Mucosa of descending colon (tissue), 3 donors: ENCODE measurements at regions not wholly inside any gene's neighbourhood (a gene's known extent, or its start where the extent isn't known, plus 50 kb on each side); places are given as distances from the start of the nearest gene placed in this dataset.

Experiments
- ATAC-seq: fragments of 200-7000 bp; cut with Tn5 transposase; one replicate; pipeline ENCODE4 v1.9.1; 2020; ENCODE audit warnings: mild to moderate bottlenecking, moderate library complexity
- DNase-seq, 3 donors: peaks; one replicate each; pipeline ENCODE4 v3.0.0-alpha.2; 2020
- H3K36me3 ChIP-seq: fragments of 200-600 bp; one replicate; pipeline ENCODE4 v1.8.0; 2021; ENCODE audit warnings: low read depth, mild to moderate bottlenecking
- H3K4me1 ChIP-seq: fragments of 200-600 bp; one replicate; pipeline ENCODE4 v1.8.0; 2021; ENCODE audit warnings: low read depth, mild to moderate bottlenecking
- H3K4me3 ChIP-seq: fragments of 200-600 bp; one replicate; pipeline ENCODE4 v1.8.0; 2021; ENCODE audit warnings: mild to moderate bottlenecking
- H3K9me3 ChIP-seq: fragments of 200-600 bp; one replicate; pipeline ENCODE4 v1.8.0; 2021; ENCODE audit warnings: mild to moderate bottlenecking
- CTCF ChIP-seq: fragments of 200-600 bp; IDR thresholded peaks from one replicate; pipeline ENCODE4 v1.8.0; 2022; ENCODE audit warnings: antibody characterized with exemption, mild to moderate bottlenecking
- intact Hi-C, 2 donors: fragments of 100-400 bp; cut with DNase I in 1 of 2; cut with micrococcal nuclease in 1 of 2; formaldehyde crosslinking; loops; one replicate each; pipeline versions ENCODE4 v1.11.0 to v1.11.1; 2022; cut with DNase I, micrococcal nuclease
- donor health status: DM: no; HTN: no; CAD: no; lungs with moderate emphysema.
- donor health status: DM: no; HTN: no; CAD: no.
- donor health status: DM: no; HTN: yes; CAD: no.

GRCh38 chr7:130912082-130912861, 178.3 kb upstream of the KLF14 start:
- Histone ChIP-seq H3K4me3 (peak overlapping the region; percentile 25), H3K9me3 (no peaks in the 10 kb centered on the region), H3K4me1 (peaks cover 52% of the 10 kb centered on the region), H3K36me3 (no peaks in the 10 kb centered on the region)
- intact Hi-C loops = no loop called here
- peak; percentile 6 for ATAC-seq
- peak in 1 of 3 donors; percentile 32 for DNase-seq
- no peak for TF ChIP-seq CTCF

- peak overlapping the region; percentile 25 for H3K4me3 ChIP-seq
Measured at GRCh38 chr7:130912862-130913638, 179.0 kb upstream of the KLF14 start.

GRCh38 chr7:130913639-130914553, 179.9 kb upstream of the KLF14 start:
- no peak overlapping the region for H3K4me3 ChIP-seq
- ATAC-seq = no peak
- TF ChIP-seq CTCF = no peak
- intact Hi-C loops = no loop called here
- H3K9me3 ChIP-seq = no peaks in the 10 kb centered on the region
- H3K36me3 ChIP-seq = no peaks in the 10 kb centered on the region
- peaks cover 47% of the 10 kb centered on the region for H3K4me1 ChIP-seq
- peak in 1 of 3 donors; percentile 11 for DNase-seq

More at GRCh38 chr7:130912862-130913638, 179.0 kb upstream of the KLF14 start:
- intact Hi-C loops = no loop called here
- DNase-seq (peak; percentile 73 to 86 (median 79)), ATAC-seq (peak; percentile 49)
- no peaks in the 10 kb centered on the region for H3K36me3 ChIP-seq
- peaks cover 47% of the 10 kb centered on the region for H3K4me1 ChIP-seq
- H3K9me3 ChIP-seq = no peaks in the 10 kb centered on the region
- no peak for TF ChIP-seq CTCF

GRCh38 chr7:130914554-130915294, 180.7 kb upstream of the KLF14 start:
- no peak overlapping the region for H3K4me3 ChIP-seq
- H3K9me3 ChIP-seq = no peaks in the 10 kb centered on the region
- TF ChIP-seq CTCF = no peak
- ATAC-seq = no peak
- intact Hi-C loops = no loop called here
- H3K4me1 ChIP-seq = peaks cover 52% of the 10 kb centered on the region
- peak in 1 of 3 donors; percentile 26 for DNase-seq
- H3K36me3 ChIP-seq = no peaks in the 10 kb centered on the region
